ENCODE measurements at regions not wholly inside any gene's neighbourhood (a gene's known extent, or its start where the extent isn't known, plus 50 kb on each side); places are given as distances from the start of the nearest gene placed in this dataset.

DNA sequence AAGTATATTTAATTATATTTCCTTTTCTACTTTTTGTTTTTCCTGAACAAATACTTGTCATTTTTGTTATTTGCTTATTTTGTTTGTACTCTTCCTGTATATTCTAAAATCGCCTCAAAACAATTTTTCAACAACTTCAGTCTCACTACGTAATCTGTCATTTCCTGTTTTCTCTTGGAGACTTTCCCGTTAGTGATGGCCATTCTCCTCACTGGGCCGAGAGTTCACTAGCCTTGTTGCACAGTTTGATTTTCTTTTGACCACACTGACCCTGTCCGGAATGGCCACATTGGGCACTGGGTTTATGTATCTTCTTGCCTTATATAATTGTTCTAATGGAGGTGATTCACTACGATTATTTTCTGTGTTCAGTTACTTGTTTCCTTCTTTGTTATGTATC is 726.1 kb downstream of the FAM181B start:
- no peak overlapping the region for H3K9ac ChIP-seq (ENCODE audit: low read depth in 1 of 2, low read length in 2 of 2)
- WGBS = 62% methylated on average over 6 of the region's 6 CpGs

GRCh38 chr11:82004537-82005213 is 729.0 kb downstream of the FAM181B start:
- DNase-seq (ENCODE audit: low spot score) = no peak
- TF ChIP-seq CTCF (IDR thresholded peaks at IDR 0.05; ENCODE audit: low read depth, low read length, missing input control) (no peak), JUND (IDR thresholded peaks at IDR 0.05) (no peak), GABPA (IDR thresholded peaks at IDR 0.05 in 1 of 2, conservative IDR thresholded peaks at IDR 0.05 in 1 of 2) (no peak), NR2F2 (IDR thresholded peaks at IDR 0.05) (no peak), YY1 (IDR thresholded peaks at IDR 0.05) (no peak)
- 87% methylated on average over 4 of the region's 4 CpGs for WGBS
- no peak overlapping the region for H3K4me3 ChIP-seq (ENCODE audit: low read depth in 1 of 3, low read length in 3 of 3)
- no peak overlapping the region for H3K27ac ChIP-seq (ENCODE audit: low read depth in 1 of 2, low read length in 2 of 2)
- H3K27me3 ChIP-seq (ENCODE audit: control insufficient read depth in 4 of 4, insufficient read depth in 4 of 4, low read length in 3 of 4) = no peaks in the 10 kb centered on the region
- H3K36me3 ChIP-seq (ENCODE audit: control insufficient read depth in 4 of 4, insufficient read depth in 3 of 4, low read depth in 1 of 4, low read length in 3 of 4) = no peaks in the 10 kb centered on the region
- no peak overlapping the region for H3K9ac ChIP-seq (ENCODE audit: low read depth in 1 of 2, low read length in 2 of 2)
- H3K9me3 ChIP-seq (ENCODE audit: control insufficient read depth in 4 of 4, low read length in 3 of 4) = no peaks in the 10 kb centered on the region
- no peaks in the 10 kb centered on the region for H3K4me1 ChIP-seq (ENCODE audit: control insufficient read depth in 4 of 4, insufficient read depth in 4 of 4, low read length in 3 of 4)

More for the DNA sequence above, 726.1 kb downstream of the FAM181B start:
- H3K4me1 ChIP-seq (ENCODE audit: control insufficient read depth in 4 of 4, insufficient read depth in 4 of 4, low read length in 3 of 4) = no peaks in the 10 kb centered on the region
- H3K27me3 ChIP-seq (ENCODE audit: control insufficient read depth in 4 of 4, insufficient read depth in 4 of 4, low read length in 3 of 4) = no peaks in the 10 kb centered on the region
- no peak overlapping the region for H3K4me3 ChIP-seq (ENCODE audit: low read depth in 1 of 3, low read length in 3 of 3)
- DNase-seq (ENCODE audit: low spot score) = no peak
- H3K36me3 ChIP-seq (ENCODE audit: control insufficient read depth in 4 of 4, insufficient read depth in 3 of 4, low read depth in 1 of 4, low read length in 3 of 4) = no peaks in the 10 kb centered on the region
- TF ChIP-seq NR2F2 (IDR thresholded peaks at IDR 0.05) (peak; percentile 46), JUND (IDR thresholded peaks at IDR 0.05) (no peak), HNF4G (IDR thresholded peaks at IDR 0.05) (no peak), FOXA2 (IDR thresholded peaks at IDR 0.05) (no peak), RAD21 (IDR thresholded peaks at IDR 0.05) (peak in 1 of 2 donors; percentile 8), CTCF (IDR thresholded peaks at IDR 0.05; ENCODE audit: low read depth, low read length, missing input control) (no peak), RXRA (IDR thresholded peaks at IDR 0.05) (peak in 1 of 2 donors; percentile 41), GABPA (IDR thresholded peaks at IDR 0.05 in 1 of 2, conservative IDR thresholded peaks at IDR 0.05 in 1 of 2) (peak in 1 of 2 donors; percentile 36), EGR1 (IDR thresholded peaks at IDR 0.05; ENCODE audit: low read depth in 2 of 2) (no peak), YY1 (IDR thresholded peaks at IDR 0.05) (no peak), TAF1 (conservative IDR thresholded peaks at IDR 0.05) (no peak), FOXA1 (IDR thresholded peaks at IDR 0.05) (no peak), HNF4A (conservative IDR thresholded peaks at IDR 0.05) (no peak)
- TF ChIP-seq, protein P1, sequence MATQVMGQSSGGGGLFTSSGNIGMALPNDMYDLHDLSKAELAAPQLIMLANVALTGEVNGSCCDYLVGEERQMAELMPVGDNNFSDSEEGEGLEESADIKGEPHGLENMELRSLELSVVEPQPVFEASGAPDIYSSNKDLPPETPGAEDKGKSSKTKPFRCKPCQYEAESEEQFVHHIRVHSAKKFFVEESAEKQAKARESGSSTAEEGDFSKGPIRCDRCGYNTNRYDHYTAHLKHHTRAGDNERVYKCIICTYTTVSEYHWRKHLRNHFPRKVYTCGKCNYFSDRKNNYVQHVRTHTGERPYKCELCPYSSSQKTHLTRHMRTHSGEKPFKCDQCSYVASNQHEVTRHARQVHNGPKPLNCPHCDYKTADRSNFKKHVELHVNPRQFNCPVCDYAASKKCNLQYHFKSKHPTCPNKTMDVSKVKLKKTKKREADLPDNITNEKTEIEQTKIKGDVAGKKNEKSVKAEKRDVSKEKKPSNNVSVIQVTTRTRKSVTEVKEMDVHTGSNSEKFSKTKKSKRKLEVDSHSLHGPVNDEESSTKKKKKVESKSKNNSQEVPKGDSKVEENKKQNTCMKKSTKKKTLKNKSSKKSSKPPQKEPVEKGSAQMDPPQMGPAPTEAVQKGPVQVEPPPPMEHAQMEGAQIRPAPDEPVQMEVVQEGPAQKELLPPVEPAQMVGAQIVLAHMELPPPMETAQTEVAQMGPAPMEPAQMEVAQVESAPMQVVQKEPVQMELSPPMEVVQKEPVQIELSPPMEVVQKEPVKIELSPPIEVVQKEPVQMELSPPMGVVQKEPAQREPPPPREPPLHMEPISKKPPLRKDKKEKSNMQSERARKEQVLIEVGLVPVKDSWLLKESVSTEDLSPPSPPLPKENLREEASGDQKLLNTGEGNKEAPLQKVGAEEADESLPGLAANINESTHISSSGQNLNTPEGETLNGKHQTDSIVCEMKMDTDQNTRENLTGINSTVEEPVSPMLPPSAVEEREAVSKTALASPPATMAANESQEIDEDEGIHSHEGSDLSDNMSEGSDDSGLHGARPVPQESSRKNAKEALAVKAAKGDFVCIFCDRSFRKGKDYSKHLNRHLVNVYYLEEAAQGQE (IDR thresholded peaks at IDR 0.05) = no peak
- TF ChIP-seq, protein P2, sequence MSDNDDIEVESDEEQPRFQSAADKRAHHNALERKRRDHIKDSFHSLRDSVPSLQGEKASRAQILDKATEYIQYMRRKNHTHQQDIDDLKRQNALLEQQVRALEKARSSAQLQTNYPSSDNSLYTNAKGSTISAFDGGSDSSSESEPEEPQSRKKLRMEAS (IDR thresholded peaks at IDR 0.05) = no peak
- H3K27ac ChIP-seq (ENCODE audit: low read depth in 1 of 2, low read length in 2 of 2) = no peak overlapping the region
- H3K9me3 ChIP-seq (ENCODE audit: control insufficient read depth in 4 of 4, low read length in 3 of 4) = no peaks in the 10 kb centered on the region

Data from liver (tissue), 8 donors.